ENCODE measurements at regions not wholly inside any gene's neighbourhood (a gene's known extent, or its start where the extent isn't known, plus 50 kb on each side); places are given as distances from the start of the nearest gene placed in this dataset.

DNA sequence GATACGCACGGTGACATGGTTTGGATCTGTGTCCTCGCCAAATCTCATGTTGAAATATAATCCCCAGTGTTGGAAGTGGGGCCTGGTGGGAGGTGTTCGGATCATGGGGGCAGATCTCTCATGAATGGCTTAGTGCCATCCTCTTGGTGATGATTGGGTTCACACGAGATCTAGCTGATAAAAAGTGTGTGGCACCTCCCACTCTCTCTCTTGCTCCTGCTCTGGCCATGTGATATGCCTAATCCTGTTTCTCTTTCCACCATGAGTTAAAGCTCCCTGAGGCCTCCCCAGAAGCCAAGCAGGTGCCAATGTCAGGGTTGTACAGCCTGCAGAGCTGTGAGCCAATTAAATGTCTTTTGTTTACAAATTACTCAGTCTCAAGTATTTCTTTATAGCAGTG, 303.1 kb upstream of the PLET1 start:
- Histone ChIP-seq H3K4me3 (no peak overlapping the region), H3K27ac (replicated peaks) (peak overlapping the region; percentile 80), H3K9me3 (replicated peaks) (no peaks in the 10 kb centered on the region), H3K27me3 (ENCODE audit: low read depth) (no peaks in the 10 kb centered on the region), H3K4me1 (peaks cover 33% of the 10 kb centered on the region), H3K36me3 (no peaks in the 10 kb centered on the region)
- DNase-seq = no peak
- no peak for TF ChIP-seq CTCF (IDR thresholded peaks at IDR 0.05; ENCODE audit: borderline replicate concordance)
- intact Hi-C loops (cut with micrococcal nuclease) = no loop called here

GRCh38 chr11:112564228-112564955, 303.7 kb upstream of the PLET1 start:
- Histone ChIP-seq H3K4me1 (peaks cover 33% of the 10 kb centered on the region), H3K27me3 (ENCODE audit: low read depth) (no peaks in the 10 kb centered on the region), H3K4me3 (no peak overlapping the region), H3K27ac (replicated peaks) (peak overlapping the region; percentile 80), H3K9me3 (replicated peaks) (no peaks in the 10 kb centered on the region), H3K36me3 (no peaks in the 10 kb centered on the region)
- TF ChIP-seq CTCF (IDR thresholded peaks at IDR 0.05; ENCODE audit: borderline replicate concordance) = no peak
- DNase-seq = peak; percentile 37
- intact Hi-C loops (cut with micrococcal nuclease) = no loop called here

DNA sequence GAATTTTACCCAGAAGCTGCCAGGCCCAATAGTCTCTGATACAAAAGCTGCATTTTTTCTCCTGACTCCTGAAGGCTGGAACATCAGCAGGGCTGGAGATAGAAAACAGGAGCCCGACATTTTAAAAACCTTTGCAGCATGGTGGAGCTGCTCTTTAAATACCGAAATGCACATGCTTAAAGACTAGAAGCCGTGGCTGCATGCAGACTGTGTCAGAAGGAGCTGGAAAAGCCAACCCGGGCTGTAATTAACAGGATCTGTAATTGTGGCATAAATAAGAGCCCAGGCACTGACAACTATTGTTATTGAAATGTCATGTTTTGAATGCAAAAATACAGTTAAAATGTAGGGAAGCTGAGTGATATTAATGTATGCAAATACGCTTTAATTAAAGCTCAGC, 304.9 kb upstream of the PLET1 start:
- TF ChIP-seq CTCF (IDR thresholded peaks at IDR 0.05; ENCODE audit: borderline replicate concordance) = no peak
- intact Hi-C loops (cut with micrococcal nuclease) = no loop called here
- no peaks in the 10 kb centered on the region for H3K9me3 ChIP-seq (replicated peaks)
- H3K27me3 ChIP-seq (ENCODE audit: low read depth) = no peaks in the 10 kb centered on the region
- peaks cover 33% of the 10 kb centered on the region for H3K4me1 ChIP-seq
- H3K36me3 ChIP-seq = no peaks in the 10 kb centered on the region
- no peak overlapping the region for H3K4me3 ChIP-seq
- no peak for DNase-seq
- H3K27ac ChIP-seq (replicated peaks) = no peak overlapping the region

DNA sequence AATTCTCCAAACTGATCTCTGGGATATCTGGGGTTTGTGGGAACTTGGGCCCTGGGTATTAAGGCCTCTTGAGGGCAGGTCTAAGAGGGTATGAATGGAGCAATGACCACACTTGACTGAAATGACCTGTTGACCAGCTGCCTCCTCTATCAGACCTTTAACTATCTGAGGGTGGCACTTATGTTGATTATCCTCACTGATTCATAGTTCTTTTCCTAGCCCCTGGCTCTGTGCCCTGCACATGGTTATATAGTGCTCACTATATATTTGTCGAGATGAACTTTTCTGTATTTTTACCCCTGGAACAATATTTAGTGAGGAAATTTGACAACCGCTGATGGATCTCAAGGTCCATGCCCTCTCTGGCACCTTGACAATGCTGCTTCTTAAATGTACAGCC, 305.5 kb upstream of the PLET1 start:
- H3K27ac ChIP-seq (replicated peaks) = no peak overlapping the region
- H3K27me3 ChIP-seq (ENCODE audit: low read depth) = no peaks in the 10 kb centered on the region

DNA sequence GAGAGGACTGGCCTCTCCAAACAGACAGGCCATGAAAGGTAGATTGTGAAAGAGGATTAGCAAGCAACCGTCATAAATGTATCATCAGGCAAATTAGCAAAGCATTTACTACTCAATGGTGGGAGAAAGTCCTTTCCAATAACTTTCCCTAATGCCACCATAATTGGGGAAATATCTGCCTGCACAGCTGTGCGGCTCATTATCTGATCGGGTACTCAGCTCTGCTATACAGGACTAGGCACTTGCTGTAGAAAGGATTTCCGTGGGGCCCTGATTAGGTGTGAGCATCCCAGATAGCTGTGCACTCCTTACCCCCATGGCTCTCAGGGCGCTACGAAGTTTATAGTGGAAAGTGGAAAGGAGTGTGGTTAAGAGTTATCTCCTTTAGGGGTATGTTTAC, 309.7 kb upstream of the PLET1 start:
- no peak for TF ChIP-seq CTCF (IDR thresholded peaks at IDR 0.05; ENCODE audit: borderline replicate concordance)
- H3K27me3 ChIP-seq (ENCODE audit: low read depth) = no peaks in the 10 kb centered on the region
- DNase-seq = no peak
- H3K4me3 ChIP-seq = no peak overlapping the region
- intact Hi-C loops (cut with micrococcal nuclease) = no loop called here
- H3K4me1 ChIP-seq = peaks cover 11% of the 10 kb centered on the region
- no peak overlapping the region for H3K27ac ChIP-seq (replicated peaks)
- no peaks in the 10 kb centered on the region for H3K9me3 ChIP-seq (replicated peaks)
- H3K36me3 ChIP-seq = no peaks in the 10 kb centered on the region

More for the DNA sequence above, 305.5 kb upstream of the PLET1 start:
- no peak for DNase-seq
- no peaks in the 10 kb centered on the region for H3K36me3 ChIP-seq
- H3K9me3 ChIP-seq (replicated peaks) = no peaks in the 10 kb centered on the region
- intact Hi-C loops (cut with micrococcal nuclease) = no loop called here
- no peak for TF ChIP-seq CTCF (IDR thresholded peaks at IDR 0.05; ENCODE audit: borderline replicate concordance)
- no peak overlapping the region for H3K4me3 ChIP-seq
- H3K4me1 ChIP-seq = peaks cover 33% of the 10 kb centered on the region
